Coronary artery (tissue), 2 donors: ENCODE measurements at regions not wholly inside any gene's neighbourhood (a gene's known extent, or its start where the extent isn't known, plus 50 kb on each side); places are given as distances from the start of the nearest gene placed in this dataset.

Experiments
- DNase-seq: peaks from one replicate; pipeline ENCODE4 v3.0.0-alpha.2; 2017; ENCODE audit warnings: low spot score
- H3K27ac ChIP-seq, 2 donors: fragments of 200-600 bp; sonication (generic); one replicate each; pipeline ENCODE4 v1.5.1; 2016 to 2019
- H3K4me3 ChIP-seq: fragments of 200-600 bp; sonication (generic); 2 replicates; pipeline ENCODE4 v1.5.1; 2016; ENCODE audit warnings: mild to moderate bottlenecking, moderate library complexity
- TF ChIP-seq, protein P1 (sequence below): fragments of 200-600 bp; sonication (generic); IDR thresholded peaks from one replicate; pipeline ENCODE4 v1.5.1; 2019; ENCODE audit warnings: antibody characterized with exemption

DNA sequence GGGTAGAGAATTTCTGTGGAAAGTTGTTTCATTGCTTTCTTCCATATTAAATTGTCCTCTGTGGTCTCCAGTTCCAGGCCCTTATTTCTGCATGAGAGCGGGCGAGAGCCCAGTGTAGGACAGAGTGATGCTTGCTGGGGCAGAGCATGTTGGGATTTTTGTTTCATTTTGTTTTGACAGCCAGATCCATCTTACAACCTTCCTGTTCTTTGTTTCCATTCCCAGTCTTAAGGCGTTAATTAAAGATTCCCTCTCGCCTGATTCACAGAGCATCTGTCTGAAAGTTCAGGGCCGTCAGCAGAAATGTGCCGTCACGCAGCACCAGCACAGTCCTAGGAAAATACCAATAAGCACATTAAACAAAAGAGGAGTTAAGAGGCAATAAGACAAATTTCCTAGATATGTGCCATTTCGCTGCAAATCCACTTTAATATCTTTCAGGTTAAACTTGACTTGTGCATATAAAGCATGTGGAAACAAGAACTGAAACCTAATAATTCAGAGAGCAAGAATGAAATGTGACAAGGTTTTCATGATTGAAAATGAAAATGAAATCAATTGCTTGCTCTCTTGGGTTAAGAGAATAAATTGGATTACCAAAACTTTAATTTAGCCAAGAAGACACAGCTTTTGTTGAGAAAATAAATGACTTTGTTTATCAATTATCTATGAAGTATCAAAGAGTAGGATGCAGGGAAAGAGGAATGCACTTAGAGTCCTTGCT, 210.7 kb upstream of the SLC10A2 start:
- no peak overlapping the region for H3K27ac ChIP-seq
- no peak overlapping the region for H3K4me3 ChIP-seq
- DNase-seq: no peak
- TF ChIP-seq, protein P1, sequence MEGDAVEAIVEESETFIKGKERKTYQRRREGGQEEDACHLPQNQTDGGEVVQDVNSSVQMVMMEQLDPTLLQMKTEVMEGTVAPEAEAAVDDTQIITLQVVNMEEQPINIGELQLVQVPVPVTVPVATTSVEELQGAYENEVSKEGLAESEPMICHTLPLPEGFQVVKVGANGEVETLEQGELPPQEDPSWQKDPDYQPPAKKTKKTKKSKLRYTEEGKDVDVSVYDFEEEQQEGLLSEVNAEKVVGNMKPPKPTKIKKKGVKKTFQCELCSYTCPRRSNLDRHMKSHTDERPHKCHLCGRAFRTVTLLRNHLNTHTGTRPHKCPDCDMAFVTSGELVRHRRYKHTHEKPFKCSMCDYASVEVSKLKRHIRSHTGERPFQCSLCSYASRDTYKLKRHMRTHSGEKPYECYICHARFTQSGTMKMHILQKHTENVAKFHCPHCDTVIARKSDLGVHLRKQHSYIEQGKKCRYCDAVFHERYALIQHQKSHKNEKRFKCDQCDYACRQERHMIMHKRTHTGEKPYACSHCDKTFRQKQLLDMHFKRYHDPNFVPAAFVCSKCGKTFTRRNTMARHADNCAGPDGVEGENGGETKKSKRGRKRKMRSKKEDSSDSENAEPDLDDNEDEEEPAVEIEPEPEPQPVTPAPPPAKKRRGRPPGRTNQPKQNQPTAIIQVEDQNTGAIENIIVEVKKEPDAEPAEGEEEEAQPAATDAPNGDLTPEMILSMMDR: no peak

GRCh38 chr13:103275722-103276121, 209.5 kb upstream of the SLC10A2 start:
- H3K4me3 ChIP-seq: no peak overlapping the region
- TF ChIP-seq, protein P1: no peak
- H3K27ac ChIP-seq: no peak overlapping the region
- DNase-seq: no peak

DNA sequence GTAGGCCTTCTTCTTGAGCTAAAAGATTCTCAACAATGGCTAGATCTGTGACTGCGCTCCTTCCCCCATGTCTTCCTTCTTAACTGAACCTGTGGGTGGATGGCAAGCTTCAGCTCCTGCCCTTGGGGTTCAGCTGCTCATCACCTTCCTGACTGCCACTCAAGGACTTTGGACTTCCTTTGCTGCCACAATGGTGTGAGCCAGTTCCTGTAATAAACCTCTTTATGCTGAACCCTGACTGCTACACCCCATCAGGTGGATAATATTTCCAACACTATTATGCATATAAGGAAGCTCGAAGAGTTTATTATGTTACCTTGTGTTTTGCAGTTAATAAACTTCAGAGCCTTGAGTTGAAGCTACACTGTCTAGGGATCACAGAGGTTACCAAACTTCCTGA, 208.9 kb upstream of the SLC10A2 start:
- DNase-seq: no peak

DNA sequence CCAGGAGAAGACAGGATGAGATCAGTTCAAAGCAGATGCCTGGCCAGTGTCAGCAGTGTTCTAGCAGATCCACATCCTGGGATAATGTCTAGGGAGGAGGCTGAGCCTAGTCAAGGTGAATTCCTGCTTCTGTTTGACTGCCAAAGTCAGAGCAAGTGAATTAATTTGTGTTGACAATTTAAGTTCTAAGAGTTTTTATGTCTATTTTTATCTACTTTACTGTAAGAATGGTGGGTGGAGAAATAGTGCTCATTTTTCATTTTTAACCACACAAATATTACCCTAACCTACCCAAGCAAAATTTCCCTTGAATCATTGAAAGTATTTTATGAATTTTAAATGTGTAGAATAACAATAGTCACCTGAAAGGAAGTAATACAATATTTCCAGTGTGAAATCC, 207.6 kb upstream of the SLC10A2 start:
- TF ChIP-seq, protein P1: no peak
- DNase-seq: no peak

More for the DNA sequence above, 208.9 kb upstream of the SLC10A2 start:
- TF ChIP-seq, protein P1: no peak
- H3K4me3 ChIP-seq: no peak overlapping the region
- no peak overlapping the region for H3K27ac ChIP-seq

DNA sequence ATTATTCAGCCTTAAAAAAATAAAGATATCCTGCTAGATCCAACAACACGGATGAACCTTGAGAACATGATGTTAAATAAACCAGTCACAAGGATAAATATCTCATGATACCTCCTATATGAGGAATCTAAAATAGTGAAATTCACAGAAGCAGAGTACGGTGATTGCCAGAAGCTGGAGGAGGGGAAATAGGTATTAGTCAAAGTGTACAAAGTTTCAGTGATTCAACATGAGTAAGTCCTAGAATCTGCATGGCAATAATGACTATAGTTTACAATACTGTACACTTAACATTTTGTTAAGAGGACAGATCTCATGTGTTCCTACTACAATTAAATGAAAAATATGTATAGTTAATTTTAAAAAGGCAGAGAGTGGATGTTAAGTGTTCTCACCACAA, 206.6 kb upstream of the SLC10A2 start:
- Histone ChIP-seq H3K27ac (no peak overlapping the region), H3K4me3 (no peak overlapping the region)
- TF ChIP-seq, protein P1: no peak
- DNase-seq: no peak

More for the DNA sequence above, 207.6 kb upstream of the SLC10A2 start:
- H3K27ac ChIP-seq: no peak overlapping the region
- no peak overlapping the region for H3K4me3 ChIP-seq

GRCh38 chr13:103263448-103263847, 197.2 kb upstream of the SLC10A2 start:
- Histone ChIP-seq H3K4me3 (no peak overlapping the region), H3K27ac (no peak overlapping the region)
- TF ChIP-seq, protein P1: no peak
- DNase-seq: no peak

- Histone ChIP-seq H3K27ac (no peak overlapping the region), H3K4me3 (no peak overlapping the region)
- TF ChIP-seq, protein P1: no peak
- DNase-seq: no peak
Measured at GRCh38 chr13:103255587-103256301, 189.5 kb upstream of the SLC10A2 start.
